ENCODE measurements at regions not wholly inside any gene's neighbourhood (a gene's known extent, or its start where the extent isn't known, plus 50 kb on each side); places are given as distances from the start of the nearest gene placed in this dataset.

- no peak for DNase-seq
These were observed 100.8 kb upstream of the LIPC start for GRCh38 chr15:58330741-58331559.

- no peak for DNase-seq
These were observed 100.3 kb upstream of the LIPC start for GRCh38 chr15:58331560-58331912.

DNA sequence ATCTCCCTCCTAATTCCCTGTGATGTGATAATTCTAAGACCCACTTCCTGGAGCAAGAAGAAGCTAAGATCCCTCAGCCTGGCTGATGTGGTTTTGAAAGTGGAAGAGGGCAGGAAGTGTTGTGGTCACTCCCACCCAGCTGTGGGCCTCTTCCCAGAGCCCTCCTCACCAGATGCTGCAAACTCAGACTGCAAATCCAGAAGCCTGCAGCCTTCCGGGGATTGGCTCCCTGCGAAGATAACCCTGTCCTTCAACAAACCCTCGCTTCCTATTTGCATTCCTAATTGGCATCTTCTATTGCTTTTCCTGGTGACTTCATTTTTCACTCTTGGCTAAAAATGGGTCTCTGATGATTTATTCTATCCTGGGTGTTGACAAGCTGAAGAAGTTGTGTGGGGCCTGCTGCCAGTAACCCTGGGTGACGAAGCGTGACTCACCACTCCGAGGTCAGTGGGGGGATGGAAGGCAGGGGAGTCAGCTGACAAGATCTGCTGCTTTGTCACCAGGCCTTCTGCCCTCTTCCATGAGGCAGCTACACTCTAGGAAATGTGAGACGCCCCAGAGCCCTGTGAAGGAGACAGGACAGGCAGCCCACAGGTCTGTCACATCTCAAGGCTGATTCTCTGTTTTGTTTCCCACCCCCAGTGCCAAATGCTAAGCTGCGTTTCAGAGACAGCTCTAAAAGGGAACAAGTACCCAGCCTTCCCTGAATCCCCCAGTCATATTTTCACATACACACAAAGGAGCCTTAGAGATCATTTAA is 99.7 kb upstream of the LIPC start:
- DNase-seq = peak; percentile 74 to 92

DNA sequence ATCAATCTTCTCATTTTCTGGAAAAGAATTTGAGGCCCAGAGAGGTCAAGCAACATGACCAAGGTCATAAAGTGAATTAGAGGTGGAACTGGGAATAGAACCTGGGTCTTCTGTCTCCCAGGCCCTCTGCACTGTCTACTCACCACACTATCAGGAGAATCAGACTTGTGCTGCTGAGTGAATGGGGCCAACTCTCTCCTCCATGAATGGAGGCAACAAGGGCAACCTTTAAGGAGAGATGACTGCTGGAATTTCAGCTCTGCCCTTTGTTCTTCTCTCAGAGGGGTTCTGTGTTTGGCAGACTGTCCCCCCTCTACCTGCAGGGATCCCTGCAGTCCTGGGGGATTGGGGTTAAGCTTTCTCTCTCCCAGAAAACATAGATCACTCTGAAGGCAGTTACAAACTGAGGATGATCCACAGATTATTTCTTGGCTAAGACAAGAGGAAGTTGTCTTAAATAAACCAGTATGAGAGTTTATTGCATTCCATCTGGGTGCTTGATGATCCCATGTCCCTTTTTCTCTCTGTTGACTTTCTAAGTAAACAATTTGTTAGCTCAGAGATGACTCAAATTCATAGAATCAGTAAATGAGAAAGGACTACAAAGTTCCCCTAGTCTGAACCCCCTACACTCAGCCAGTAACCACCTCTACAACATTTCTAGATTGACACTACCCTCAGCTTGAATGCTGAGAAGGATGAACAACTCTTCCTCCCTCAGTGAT is 99.0 kb upstream of the LIPC start:
- no peak for DNase-seq

DNA sequence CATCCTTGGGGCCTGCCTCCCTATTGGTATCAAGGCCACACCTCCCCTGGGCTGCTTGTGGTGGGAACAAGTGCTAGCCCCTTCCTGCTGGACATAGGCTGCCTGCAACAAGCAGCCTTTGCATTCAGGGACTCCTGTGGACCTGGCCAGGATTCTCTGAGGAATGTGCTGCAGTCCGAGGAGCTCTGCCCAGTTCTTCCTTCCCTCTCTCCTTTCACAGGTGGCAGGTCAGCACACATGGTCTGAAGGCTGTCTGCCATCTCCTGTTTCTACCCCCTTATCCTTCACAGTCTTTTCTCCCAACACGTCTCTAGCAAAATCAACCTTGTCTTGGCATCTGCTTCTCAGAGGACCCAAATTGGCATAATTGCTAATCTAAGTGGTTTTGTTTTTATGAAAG is 97.0 kb upstream of the LIPC start:
- no peak for DNase-seq

GRCh38 chr15:58336161-58336560 is 95.6 kb upstream of the LIPC start:
- DNase-seq = no peak

GRCh38 chr15:58340176-58340575 is 91.6 kb upstream of the LIPC start:
- no peak for DNase-seq

DNA sequence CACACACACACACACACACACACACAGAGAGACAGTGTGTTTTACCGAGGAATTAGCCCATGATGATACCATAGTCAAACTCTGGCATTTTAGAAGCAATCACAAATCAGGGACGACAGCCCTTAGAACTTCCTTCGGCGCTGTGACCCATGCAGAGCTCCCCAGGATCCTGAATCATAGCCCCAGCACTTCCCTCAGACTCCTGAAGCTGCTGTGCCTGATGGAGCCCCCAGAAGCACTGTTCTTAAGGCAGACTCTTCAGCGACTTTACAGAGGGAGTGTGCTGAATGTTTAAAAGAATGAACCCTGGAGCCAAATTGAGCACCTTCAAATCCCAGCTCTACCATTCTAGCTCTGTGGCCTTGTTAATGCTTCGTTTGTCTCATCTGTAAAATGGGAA is 89.3 kb upstream of the LIPC start:
- no peak for DNase-seq

GRCh38 chr15:58344213-58345070 is 87.3 kb upstream of the LIPC start:
- DNase-seq = no peak

GRCh38 chr15:58346361-58346760 is 85.4 kb upstream of the LIPC start:
- no peak for DNase-seq

GRCh38 chr15:58348095-58348812 is 83.5 kb upstream of the LIPC start:
- no peak for DNase-seq

- DNase-seq = no peak
These were observed 79.5 kb upstream of the LIPC start for GRCh38 chr15:58352026-58352929.

GRCh38 chr15:58355382-58355971 is 76.3 kb upstream of the LIPC start:
- DNase-seq = no peak

DNA sequence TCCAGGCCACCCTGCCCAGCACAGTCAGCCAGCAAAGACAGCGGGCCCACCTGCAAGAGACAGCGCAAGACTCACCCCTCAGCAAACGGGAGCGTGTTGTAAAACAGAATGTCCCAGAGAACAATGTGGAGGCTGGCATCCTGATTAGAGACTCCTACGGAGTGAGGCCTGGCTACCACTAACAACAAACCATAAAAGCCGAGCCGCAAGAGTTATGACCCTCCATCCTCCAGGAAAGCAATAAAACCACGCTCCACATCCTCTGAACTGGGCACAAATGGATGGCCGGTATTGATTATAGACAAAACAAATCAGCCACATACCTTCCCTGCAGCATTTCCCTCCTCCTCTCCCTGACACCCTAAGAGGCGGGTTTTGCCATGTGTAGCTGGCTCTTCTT is 75.8 kb upstream of the LIPC start:
- no peak for DNase-seq

- DNase-seq = peak in 1 of 2 experiments; percentile 27
These were observed 74.0 kb upstream of the LIPC start for GRCh38 chr15:58357529-58358476.

- DNase-seq = no peak
These were observed 71.2 kb upstream of the LIPC start for GRCh38 chr15:58360421-58361090.

DNA sequence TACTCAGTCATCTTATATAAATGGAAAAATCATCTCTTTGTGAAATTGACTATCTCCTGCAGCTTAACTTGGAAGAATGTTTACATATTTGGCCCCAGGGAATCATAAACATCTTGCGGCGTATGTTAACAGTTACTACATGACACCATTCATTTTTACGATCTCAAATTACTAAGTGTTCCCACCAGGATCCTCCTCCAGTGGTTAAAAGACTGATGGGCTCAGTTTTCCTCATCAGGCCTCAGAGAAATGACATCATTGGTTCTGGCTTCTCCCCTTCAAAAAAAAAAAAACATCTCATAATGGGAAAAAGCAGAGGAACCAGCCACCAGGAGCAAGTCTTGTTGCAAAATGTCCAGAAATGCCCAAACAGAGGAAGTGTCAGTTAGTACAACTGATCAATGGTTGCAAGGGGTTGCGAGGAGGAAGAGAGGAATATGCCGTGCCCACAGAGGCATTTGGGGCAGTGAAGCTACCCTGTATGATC is 70.5 kb upstream of the LIPC start:
- DNase-seq = no peak

GRCh38 chr15:58362262-58362922 is 69.4 kb upstream of the LIPC start:
- DNase-seq = peak in 1 of 2 experiments; percentile 23
